Endothelial cell of umbilical vein (primary cell): ENCODE measurements at regions not wholly inside any gene's neighbourhood (a gene's known extent, or its start where the extent isn't known, plus 50 kb on each side); places are given as distances from the start of the nearest gene placed in this dataset.

Experiments
- BruUV-seq: library from RNA; stranded (reverse); fragments of 400-500 nt; replicated peaks from 2 replicates; lab custom pipeline; 2021; lab: Mats Ljungman, UMichigan
- CTCF ChIA-PET: fragments of 300-600, 350-600 bp; sonication (Branson Sonifier 250); formaldehyde crosslinking; loops from one replicate; lab custom pipeline; 2021; ENCODE audit warnings: antibody characterized with exemption, inconsistent platforms; lab: Charles Lee
- POLR2A ChIA-PET: fragments of 300-600, 350-600 bp; sonication (Branson Sonifier 250); formaldehyde crosslinking; loops from one replicate; lab custom pipeline; 2021; ENCODE audit warnings: antibody characterized with exemption, inconsistent platforms; lab: Charles Lee
- DNase-seq: peaks from one replicate; pipeline ENCODE4 v3.0.0-alpha.2; 2011; ENCODE audit warnings: low read depth, low spot score
- FAIRE-seq: peaks from 2 replicates; lab custom pipeline; 2011; peaks lifted over from hg19 to GRCh38; lab: Jason Lieb, UNC
- H2AFZ ChIP-seq: 2 replicates; pipeline ENCODE4 v1.6.0; 2012; ENCODE audit warnings: low read depth, low read length, control low read depth, inconsistent platforms
- H3K27ac ChIP-seq: 2 replicates; pipeline ENCODE4 v1.5.1; 2011; ENCODE audit warnings: low read depth, mild to moderate bottlenecking, control low read depth, low read length, moderate library complexity; ENCODE audit not compliant: insufficient read depth
- H3K27me3 ChIP-seq, 2 experiments: 2 replicates each; pipeline versions ENCODE4 v1.6.0 to v1.6.1; 2011; ENCODE audit warnings: low read length in 2 of 2, mixed read lengths in 1 of 2; ENCODE audit not compliant: control insufficient read depth in 2 of 2, insufficient read depth in 2 of 2
- H3K36me3 ChIP-seq, 2 experiments: 2 replicates in 1 of 2; 3 replicates in 1 of 2; pipeline ENCODE4 v1.5.1; 2011; ENCODE audit warnings: low read length in 2 of 2, mild to moderate bottlenecking in 1 of 2, moderate library complexity in 1 of 2; ENCODE audit not compliant: control insufficient read depth in 2 of 2, insufficient read depth in 2 of 2; ENCODE audit errors: extremely low read depth in 1 of 2
- H3K4me1 ChIP-seq: 3 replicates; pipeline ENCODE4 v1.5.1; 2011; ENCODE audit warnings: mild to moderate bottlenecking, low read length; ENCODE audit not compliant: control insufficient read depth, insufficient read depth; ENCODE audit errors: extremely low read depth
- H3K4me2 ChIP-seq: 2 replicates; pipeline ENCODE4 v1.6.1; 2011; ENCODE audit warnings: low read length, control low read depth, mixed read lengths; ENCODE audit not compliant: insufficient read depth
- H3K4me3 ChIP-seq, 3 experiments: fragments of 200-600 bp in 1 of 3; sonication (generic), shearing (Covaris generic) in 1 of 3; replicated peaks in 1 of 3; 2 replicates each; pipeline ENCODE4 v1.5.1; 2011 to 2016; ENCODE audit warnings: control low read depth in 3 of 3, low read length in 3 of 3, mild to moderate bottlenecking in 2 of 3, inconsistent platforms in 1 of 3, low read depth in 1 of 3, moderate library complexity in 1 of 3; ENCODE audit not compliant: insufficient read depth in 1 of 3
- H3K79me2 ChIP-seq: 2 replicates; pipeline ENCODE4 v1.6.0; 2012; ENCODE audit warnings: low read length, inconsistent platforms; ENCODE audit not compliant: control insufficient read depth, insufficient read depth
- H3K9ac ChIP-seq: replicated peaks from 2 replicates; pipeline ENCODE3; 2011; ENCODE audit warnings: low read length, control low read depth; ENCODE audit not compliant: insufficient read depth; ENCODE audit errors: extremely low read depth
- H3K9me1 ChIP-seq: replicated peaks from 3 replicates; pipeline ENCODE4 v1.6.0; 2011; ENCODE audit warnings: mild to moderate bottlenecking, low read length; ENCODE audit not compliant: control insufficient read depth, insufficient read depth; ENCODE audit errors: extremely low read depth
- H3K9me3 ChIP-seq: replicated peaks from 2 replicates; pipeline ENCODE4 v1.5.1; 2012; ENCODE audit warnings: low read length, inconsistent platforms; ENCODE audit not compliant: control insufficient read depth, insufficient read depth
- H4K20me1 ChIP-seq: replicated peaks from 2 replicates; pipeline ENCODE3; 2011; ENCODE audit warnings: mild to moderate bottlenecking, low read length; ENCODE audit not compliant: control insufficient read depth, insufficient read depth; ENCODE audit errors: extremely low read depth
- CTCF ChIP-seq, 2 donors: IDR thresholded peaks; 1 replicate in 1 of 2; 2 replicates in 1 of 2; pipeline ENCODE4 v1.5.1; 2011; ENCODE audit warnings: low read length in 2 of 2, mild to moderate bottlenecking in 2 of 2, moderate library complexity in 2 of 2, control low read depth in 1 of 2, inconsistent platforms in 1 of 2, low read depth in 1 of 2; ENCODE audit not compliant: insufficient read depth in 1 of 2; ENCODE audit errors: extremely low read depth in 1 of 2
- EZH2 ChIP-seq: IDR thresholded peaks from 2 replicates; pipeline ENCODE4 v1.6.1; 2012; ENCODE audit warnings: borderline replicate concordance, low read depth, mild to moderate bottlenecking, moderate library complexity, low read length, inconsistent platforms; ENCODE audit not compliant: severe bottlenecking
- FOS ChIP-seq: IDR thresholded peaks from 2 replicates; pipeline ENCODE4 v1.6.1; 2011; ENCODE audit warnings: mild to moderate bottlenecking, low read length, moderate library complexity, borderline replicate concordance; ENCODE audit not compliant: insufficient read depth
- GATA2 ChIP-seq: IDR thresholded peaks from 2 replicates; pipeline ENCODE4 v1.7.0; 2011; ENCODE audit warnings: low read depth, mild to moderate bottlenecking, moderate library complexity, mixed read lengths, low read length; ENCODE audit not compliant: insufficient read length, insufficient read depth
- JUN ChIP-seq: IDR thresholded peaks from 2 replicates; pipeline ENCODE4 v1.6.1; 2011; ENCODE audit warnings: borderline replicate concordance, low read depth; ENCODE audit not compliant: insufficient read length, insufficient read depth
- MAX ChIP-seq: IDR thresholded peaks from 2 replicates; pipeline ENCODE4 v1.6.1; 2011; ENCODE audit not compliant: insufficient read depth, insufficient read length
- MYC ChIP-seq: IDR thresholded peaks from one replicate; pipeline ENCODE4 v1.6.1; 2011; ENCODE audit warnings: mild to moderate bottlenecking, low read depth, low read length
- POLR2A ChIP-seq: IDR thresholded peaks from 2 replicates; pipeline ENCODE4 v1.6.1; 2012; ENCODE audit warnings: low read depth, mild to moderate bottlenecking, control low read depth, low read length
- POLR2AphosphoS5 ChIP-seq: IDR thresholded peaks from 2 replicates; pipeline ENCODE4 v1.6.1; 2012; ENCODE audit warnings: low read depth, mild to moderate bottlenecking, control low read depth, low read length, moderate library complexity; ENCODE audit not compliant: insufficient read depth
- dilution Hi-C: fragments of 300-500 bp; cut with MboI; formaldehyde crosslinking; loops from one replicate; pipeline ENCODE4 v1.15.0; 2019; ENCODE audit warnings: low sequenced_read_pairs; ENCODE audit not compliant: extremely low pct_ligation_motif_present
- intact Hi-C: fragments of 100-400 bp; cut with micrococcal nuclease; formaldehyde crosslinking; loops from one replicate; pipeline ENCODE4 v1.10.0; 2022

DNA sequence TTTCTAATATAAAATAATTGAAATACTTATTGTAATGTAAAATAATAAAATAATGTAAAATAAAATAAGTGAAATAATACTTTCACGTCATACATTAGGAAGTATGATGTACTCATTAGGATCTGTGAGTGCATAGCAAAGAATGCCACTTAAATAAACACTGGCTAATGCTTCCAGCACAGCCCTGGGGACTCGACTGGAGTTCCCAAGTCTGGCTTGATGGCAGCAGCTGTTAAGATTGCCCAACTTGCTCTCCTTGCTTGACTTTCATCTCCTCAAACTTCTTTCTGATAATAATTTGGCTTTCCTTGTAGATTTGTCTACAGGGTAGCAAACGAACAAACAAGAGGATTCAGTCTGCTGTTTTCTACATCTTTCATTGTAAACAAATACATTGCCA is 191.9 kb downstream of the COG6 start:
- Histone ChIP-seq H3K4me3 (no peak overlapping the region), H3K4me2 (no peak overlapping the region), H3K79me2 (no peaks in the 10 kb centered on the region), H3K27me3 (no peaks in the 10 kb centered on the region), H3K9me3 (no peaks in the 10 kb centered on the region), H3K27ac (no peak overlapping the region), H3K9ac (no peak overlapping the region), H4K20me1 (no peaks in the 10 kb centered on the region), H3K9me1 (no peaks in the 10 kb centered on the region), H3K4me1 (no peaks in the 10 kb centered on the region), H3K36me3 (no peaks in the 10 kb centered on the region), H2AFZ (no peak overlapping the region)
- no peak for TF ChIP-seq GATA2
- TF ChIP-seq CTCF (IDR thresholded peaks at IDR 0.05; ENCODE audit: extremely low read depth in 1 of 2, insufficient read depth in 1 of 2, low read depth in 1 of 2, low read length in 2 of 2): no peak
- no peak for TF ChIP-seq POLR2A
- TF ChIP-seq FOS: no peak
- no peak for TF ChIP-seq JUN
- TF ChIP-seq MYC: no peak
- no peak for TF ChIP-seq MAX
- TF ChIP-seq EZH2: no peak
- no peak for TF ChIP-seq POLR2AphosphoS5
- FAIRE-seq: no peak
- dilution Hi-C loops: no loop called here
- BruUV-seq: no TSS peak
- intact Hi-C loops: no loop called here
- ChIA-PET CTCF (no interaction called here), POLR2A (no interaction called here)
- DNase-seq: no peak
